ENCODE measurements at regions not wholly inside any gene's neighbourhood (a gene's known extent, or its start where the extent isn't known, plus 50 kb on each side); places are given as distances from the start of the nearest gene placed in this dataset.

DNA sequence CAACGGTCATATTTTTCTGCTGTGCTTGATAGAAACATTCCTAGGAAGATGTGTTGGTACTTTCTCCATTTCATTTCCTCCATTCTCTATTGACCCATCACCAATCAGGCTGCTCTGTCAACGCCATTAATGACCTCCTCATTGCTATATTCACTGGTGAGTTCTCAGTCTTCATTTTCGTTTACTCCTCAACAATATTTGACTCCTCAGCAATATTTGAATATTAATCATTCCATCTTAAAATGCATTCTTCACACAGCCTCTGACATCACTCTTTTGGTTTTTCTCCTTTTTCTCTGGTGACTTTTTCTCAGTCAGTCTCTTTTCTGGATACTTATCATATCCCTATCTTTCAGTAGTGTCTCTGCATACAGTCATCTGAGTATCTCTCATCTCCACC, 323.5 kb upstream of the CRIM1 start:
- H3K4me3 ChIP-seq (ENCODE audit: low read depth, low read length): no peak overlapping the region
- TF ChIP-seq, protein P1, sequence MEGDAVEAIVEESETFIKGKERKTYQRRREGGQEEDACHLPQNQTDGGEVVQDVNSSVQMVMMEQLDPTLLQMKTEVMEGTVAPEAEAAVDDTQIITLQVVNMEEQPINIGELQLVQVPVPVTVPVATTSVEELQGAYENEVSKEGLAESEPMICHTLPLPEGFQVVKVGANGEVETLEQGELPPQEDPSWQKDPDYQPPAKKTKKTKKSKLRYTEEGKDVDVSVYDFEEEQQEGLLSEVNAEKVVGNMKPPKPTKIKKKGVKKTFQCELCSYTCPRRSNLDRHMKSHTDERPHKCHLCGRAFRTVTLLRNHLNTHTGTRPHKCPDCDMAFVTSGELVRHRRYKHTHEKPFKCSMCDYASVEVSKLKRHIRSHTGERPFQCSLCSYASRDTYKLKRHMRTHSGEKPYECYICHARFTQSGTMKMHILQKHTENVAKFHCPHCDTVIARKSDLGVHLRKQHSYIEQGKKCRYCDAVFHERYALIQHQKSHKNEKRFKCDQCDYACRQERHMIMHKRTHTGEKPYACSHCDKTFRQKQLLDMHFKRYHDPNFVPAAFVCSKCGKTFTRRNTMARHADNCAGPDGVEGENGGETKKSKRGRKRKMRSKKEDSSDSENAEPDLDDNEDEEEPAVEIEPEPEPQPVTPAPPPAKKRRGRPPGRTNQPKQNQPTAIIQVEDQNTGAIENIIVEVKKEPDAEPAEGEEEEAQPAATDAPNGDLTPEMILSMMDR (conservative IDR thresholded peaks at IDR 0.05; ENCODE audit: low read depth, low read length): no peak
- DNase-seq (ENCODE audit: low read depth): no peak

DNA sequence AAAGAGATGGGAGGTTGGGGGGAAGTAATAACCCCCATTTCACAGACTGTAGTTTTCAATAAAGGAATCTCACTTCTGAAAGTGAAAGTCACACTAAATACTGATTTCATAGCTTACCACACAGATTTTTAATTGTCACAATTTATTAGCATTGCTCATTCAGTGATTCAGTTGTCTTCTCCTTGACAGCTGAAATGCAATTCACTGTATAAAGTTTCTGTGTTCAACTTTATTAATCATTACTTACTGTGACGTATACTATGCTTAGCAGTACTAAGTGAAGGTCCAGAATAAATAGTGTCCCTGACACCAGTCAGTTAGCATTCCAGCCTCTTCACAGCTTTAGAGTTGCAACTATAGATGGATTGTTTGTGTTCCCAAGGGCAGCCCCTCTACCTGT, 324.1 kb upstream of the CRIM1 start:
- TF ChIP-seq, protein P1 (conservative IDR thresholded peaks at IDR 0.05; ENCODE audit: low read depth, low read length): no peak
- no peak for DNase-seq (ENCODE audit: low read depth)
- H3K4me3 ChIP-seq (ENCODE audit: low read depth, low read length): no peak overlapping the region

DNA sequence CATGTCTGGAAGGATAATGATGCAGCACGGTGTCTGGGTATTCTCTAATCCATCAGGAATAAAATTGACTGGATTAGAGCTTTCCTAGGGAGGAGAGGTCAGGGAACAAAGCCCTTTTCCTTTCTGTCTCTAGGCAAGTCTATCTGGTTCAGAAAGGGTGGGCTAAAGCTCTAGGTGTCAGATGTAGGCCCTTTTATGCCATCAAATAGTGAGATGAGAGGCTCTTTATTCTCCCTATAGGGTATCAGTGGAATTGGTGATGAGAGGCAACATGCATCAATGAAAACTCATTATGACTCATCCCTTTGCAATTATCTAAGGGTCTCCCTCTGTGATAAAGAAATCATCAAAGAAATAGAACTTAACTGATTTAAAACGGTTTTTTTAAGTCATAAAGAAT, 328.0 kb upstream of the CRIM1 start:
- no peak for DNase-seq (ENCODE audit: low read depth)
- H3K4me3 ChIP-seq (ENCODE audit: low read depth, low read length): no peak overlapping the region
- TF ChIP-seq, protein P1 (conservative IDR thresholded peaks at IDR 0.05; ENCODE audit: low read depth, low read length): no peak

DNA sequence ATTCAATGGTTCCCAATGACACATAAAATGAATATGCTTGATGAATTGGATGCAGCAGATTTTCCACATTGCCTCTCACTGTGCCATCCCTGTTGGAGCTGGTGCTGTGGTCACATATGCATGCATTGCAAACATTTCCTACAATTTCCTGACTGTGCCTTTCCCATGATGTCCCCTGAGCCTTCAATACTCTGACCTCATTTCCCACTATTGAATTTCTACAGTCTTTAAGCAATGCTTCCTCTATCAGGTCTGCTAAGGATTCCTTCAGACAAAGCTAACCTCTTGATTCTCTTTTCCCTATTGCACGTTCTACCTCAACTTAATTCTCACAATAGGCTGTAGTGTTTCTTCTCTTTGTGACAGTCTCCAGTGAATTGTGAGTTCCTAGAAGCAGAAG, 342.5 kb upstream of the CRIM1 start:
- no peak for DNase-seq (ENCODE audit: low read depth)
- H3K4me3 ChIP-seq (ENCODE audit: low read depth, low read length): no peak overlapping the region
- TF ChIP-seq, protein P1 (conservative IDR thresholded peaks at IDR 0.05; ENCODE audit: low read depth, low read length): no peak

DNA sequence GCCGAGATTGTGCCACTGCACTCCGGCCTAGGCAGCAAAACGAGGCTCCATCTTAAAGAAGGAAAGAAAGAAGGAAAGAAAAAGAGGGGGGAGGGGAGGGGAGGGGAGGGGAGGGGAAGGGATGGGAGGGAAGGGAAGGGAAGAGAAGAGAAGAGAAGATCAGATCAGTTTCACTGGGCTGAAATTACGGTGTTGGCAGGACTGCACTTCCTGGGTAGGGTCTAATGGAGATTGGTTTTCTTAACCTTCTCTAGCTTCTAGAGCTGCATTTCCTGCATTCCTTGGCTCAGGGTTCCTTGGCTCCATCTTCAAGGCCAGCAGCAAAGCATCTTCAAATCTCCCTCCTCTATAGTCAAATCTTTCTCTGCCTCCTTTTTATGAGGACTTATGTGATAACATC, 349.1 kb upstream of the CRIM1 start:
- TF ChIP-seq, protein P1 (conservative IDR thresholded peaks at IDR 0.05; ENCODE audit: low read depth, low read length): no peak
- no peak for DNase-seq (ENCODE audit: low read depth)
- no peak overlapping the region for H3K4me3 ChIP-seq (ENCODE audit: low read depth, low read length)

DNA sequence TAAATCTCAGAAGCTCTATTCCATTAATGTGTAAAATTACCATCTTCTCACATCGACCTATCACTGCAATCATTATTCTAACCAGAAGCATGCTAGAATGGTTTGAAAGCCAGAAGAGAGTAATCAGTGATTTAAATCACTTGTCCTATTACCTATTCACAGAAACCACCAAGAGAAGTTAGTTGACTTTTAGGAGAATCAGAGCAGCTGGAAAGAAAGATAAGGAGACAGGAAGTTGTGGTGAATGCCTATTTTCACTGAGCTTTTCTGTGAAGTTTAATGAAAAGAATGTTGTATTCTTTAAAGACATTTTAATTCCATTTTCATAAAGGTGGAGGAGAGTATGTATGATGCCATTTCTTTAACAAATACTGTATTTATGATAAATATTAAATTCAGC, 352.6 kb upstream of the CRIM1 start:
- H3K4me3 ChIP-seq (ENCODE audit: low read depth, low read length): no peak overlapping the region
- no peak for DNase-seq (ENCODE audit: low read depth)
- TF ChIP-seq, protein P1 (conservative IDR thresholded peaks at IDR 0.05; ENCODE audit: low read depth, low read length): no peak

DNA sequence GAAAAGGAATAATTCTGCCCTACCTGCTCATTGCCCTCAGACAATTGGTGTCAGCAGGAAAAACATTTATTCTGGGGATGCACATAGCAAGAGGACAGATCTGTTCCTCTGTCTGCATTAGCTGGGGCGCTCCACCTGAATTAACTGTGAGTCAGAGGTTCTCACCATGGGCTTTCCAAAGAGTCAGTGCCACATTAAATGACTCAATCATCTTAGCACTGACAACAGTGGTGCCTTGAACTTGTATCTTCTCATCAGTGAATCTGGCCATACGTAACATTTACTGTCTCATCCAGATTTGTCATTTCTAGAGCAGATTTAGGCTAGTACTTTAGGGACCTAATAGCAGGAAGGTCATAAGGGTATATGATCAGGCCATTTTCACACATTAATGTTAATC, 358.1 kb upstream of the CRIM1 start:
- DNase-seq (ENCODE audit: low read depth): no peak
- TF ChIP-seq, protein P1 (conservative IDR thresholded peaks at IDR 0.05; ENCODE audit: low read depth, low read length): no peak

More for the DNA sequence above, 358.1 kb upstream of the CRIM1 start:
- no peak overlapping the region for H3K4me3 ChIP-seq (ENCODE audit: low read depth, low read length)
